Large intestine (tissue), 3 donors: ENCODE measurements at regions not wholly inside any gene's neighbourhood (a gene's known extent, or its start where the extent isn't known, plus 50 kb on each side); places are given as distances from the start of the nearest gene placed in this dataset.

ENCODE experiments used
- DNase-seq, 2 donors: peaks; one replicate each; pipeline versions ENCODE4 v3.0.0 to v3.0.0-alpha.2; 2013
- H3K27ac ChIP-seq: one replicate; pipeline ENCODE4 v1.5.1; 2013; ENCODE audit warnings: low read length
- H3K27me3 ChIP-seq: 2 replicates; pipeline ENCODE4 v1.6.1; 2013; ENCODE audit warnings: low read length; ENCODE audit not compliant: control insufficient read depth, insufficient read depth
- H3K36me3 ChIP-seq: 2 replicates; pipeline ENCODE4 v1.6.1; 2013; ENCODE audit warnings: low read length; ENCODE audit not compliant: control insufficient read depth, insufficient read depth
- H3K4me1 ChIP-seq: one replicate; pipeline ENCODE4 v1.6.1; 2013; ENCODE audit warnings: low read length; ENCODE audit not compliant: control insufficient read depth, insufficient read depth
- H3K4me3 ChIP-seq: one replicate; pipeline ENCODE4 v1.5.1; 2013; ENCODE audit warnings: low read length
- H3K9me3 ChIP-seq: one replicate; pipeline ENCODE4 v1.6.1; 2013; ENCODE audit warnings: mild to moderate bottlenecking, low read depth, low read length, moderate library complexity; ENCODE audit not compliant: control insufficient read depth
- WGBS: methylation state at CpG from one replicate; pipeline ENCODE4 v1.1.5; 2013; ENCODE audit warnings: low lambda C conversion rate; ENCODE audit not compliant: insufficient coverage; 5-methylcytosine and 5-hydroxymethylcytosine counted together

DNA sequence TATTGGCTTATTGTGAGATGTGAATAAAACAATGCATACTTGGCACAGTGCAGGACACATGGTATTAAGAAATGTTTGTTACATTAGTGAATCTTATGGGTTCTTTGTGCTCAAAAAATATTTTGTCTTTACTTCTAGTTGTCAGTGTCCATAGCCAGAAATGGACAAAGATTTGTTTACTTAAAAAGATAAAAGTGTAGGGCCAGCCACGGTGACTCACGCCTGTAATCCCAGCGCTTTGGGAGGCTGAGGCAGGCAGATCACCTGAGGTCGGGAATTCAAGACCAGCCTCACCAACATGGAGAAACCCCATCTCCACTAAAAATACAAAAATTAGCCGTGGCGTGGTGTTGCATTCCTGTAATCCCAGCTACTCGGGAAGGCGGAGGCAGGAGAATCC, 654.6 kb upstream of the NEGR1 start:
- Histone ChIP-seq H3K36me3 (no peaks in the 10 kb centered on the region), H3K4me3 (no peak overlapping the region), H3K9me3 (no peaks in the 10 kb centered on the region), H3K27ac (no peak overlapping the region), H3K4me1 (no peaks in the 10 kb centered on the region), H3K27me3 (no peaks in the 10 kb centered on the region)
- no peak for DNase-seq
- WGBS, result no CpG with 5 or more reads among the region's 8 CpGs

- Histone ChIP-seq H3K27ac (no peak overlapping the region), H3K4me1 (no peaks in the 10 kb centered on the region)
- no CpG with 5 or more reads among the region's 6 CpGs for WGBS
These were observed 653.9 kb upstream of the NEGR1 start for GRCh38 chr1:72936151-72936740.

DNA sequence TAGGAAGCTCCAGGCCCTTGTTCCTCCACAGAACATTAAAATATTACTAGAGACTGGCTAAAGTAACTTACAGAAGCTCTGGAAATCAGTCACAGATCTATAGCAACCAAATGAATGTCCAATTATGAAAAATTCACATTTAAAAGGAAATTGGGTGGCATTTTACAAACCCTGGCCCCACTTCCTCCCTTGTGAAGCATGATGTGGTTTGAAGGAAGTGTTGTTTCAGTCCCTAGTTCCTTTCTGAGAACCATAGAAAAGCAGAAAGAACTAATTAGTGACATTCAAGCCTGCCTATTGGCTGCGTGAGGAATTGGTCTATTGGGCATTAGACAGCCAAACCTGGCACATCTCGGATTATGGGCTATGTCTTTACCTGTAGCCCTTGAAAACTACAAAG, 649.7 kb upstream of the NEGR1 start:
- 86% methylated on average over 2 of the region's 2 CpGs for WGBS
- Histone ChIP-seq H3K36me3 (no peaks in the 10 kb centered on the region), H3K27me3 (no peaks in the 10 kb centered on the region), H3K4me1 (no peaks in the 10 kb centered on the region), H3K9me3 (no peaks in the 10 kb centered on the region), H3K27ac (no peak overlapping the region), H3K4me3 (no peak overlapping the region)
- no peak for DNase-seq

More at GRCh38 chr1:72936151-72936740, 653.9 kb upstream of the NEGR1 start:
- H3K36me3 ChIP-seq, result no peaks in the 10 kb centered on the region
- no peak overlapping the region for H3K4me3 ChIP-seq
- no peaks in the 10 kb centered on the region for H3K9me3 ChIP-seq
- H3K27me3 ChIP-seq, result no peaks in the 10 kb centered on the region
- no peak for DNase-seq

- no peak for DNase-seq
- Histone ChIP-seq H3K4me1 (no peaks in the 10 kb centered on the region), H3K36me3 (no peaks in the 10 kb centered on the region), H3K27ac (no peak overlapping the region), H3K27me3 (no peaks in the 10 kb centered on the region), H3K4me3 (no peak overlapping the region), H3K9me3 (no peaks in the 10 kb centered on the region)
- 91% methylated on average over 3 of the region's 3 CpGs for WGBS
These were observed 648.2 kb upstream of the NEGR1 start for GRCh38 chr1:72930528-72930927.

- Histone ChIP-seq H3K4me3 (no peak overlapping the region), H3K27ac (no peak overlapping the region), H3K9me3 (no peaks in the 10 kb centered on the region), H3K4me1 (no peaks in the 10 kb centered on the region), H3K36me3 (no peaks in the 10 kb centered on the region), H3K27me3 (no peaks in the 10 kb centered on the region)
- DNase-seq, result no peak
- 100% methylated on average over 2 of the region's 4 CpGs for WGBS
These were observed 636.6 kb upstream of the NEGR1 start for GRCh38 chr1:72918940-72919339.

DNA sequence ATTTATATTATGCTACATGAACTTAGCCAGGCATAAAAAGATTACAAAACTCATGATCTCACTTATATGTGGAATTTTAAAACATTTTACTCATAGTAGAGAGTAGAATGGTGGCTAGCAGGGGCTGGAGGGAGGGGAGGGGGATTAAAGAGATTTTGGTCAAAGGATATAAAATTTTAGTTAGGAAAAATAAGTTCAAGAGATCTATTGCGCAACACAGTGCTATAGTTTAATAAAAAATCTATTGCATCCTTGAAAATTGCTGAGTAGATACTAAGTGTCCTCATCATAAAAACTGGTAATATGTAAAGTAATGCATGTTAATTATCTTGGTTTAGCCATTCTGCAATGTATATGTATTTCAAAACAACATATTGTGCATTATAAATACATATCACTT, 635.6 kb upstream of the NEGR1 start:
- no peak for DNase-seq
- Histone ChIP-seq H3K4me1 (no peaks in the 10 kb centered on the region), H3K36me3 (no peaks in the 10 kb centered on the region), H3K27ac (no peak overlapping the region), H3K9me3 (no peaks in the 10 kb centered on the region), H3K4me3 (no peak overlapping the region), H3K27me3 (no peaks in the 10 kb centered on the region)
- 100% methylated on average over 1 of the region's 1 CpG for WGBS

- Histone ChIP-seq H3K27ac (no peak overlapping the region), H3K4me1 (no peaks in the 10 kb centered on the region), H3K9me3 (no peaks in the 10 kb centered on the region), H3K36me3 (no peaks in the 10 kb centered on the region), H3K4me3 (no peak overlapping the region), H3K27me3 (no peaks in the 10 kb centered on the region)
- 50% methylated on average over 2 of the region's 6 CpGs for WGBS
- no peak for DNase-seq
These were observed 633.2 kb upstream of the NEGR1 start for GRCh38 chr1:72915581-72915980.

DNA sequence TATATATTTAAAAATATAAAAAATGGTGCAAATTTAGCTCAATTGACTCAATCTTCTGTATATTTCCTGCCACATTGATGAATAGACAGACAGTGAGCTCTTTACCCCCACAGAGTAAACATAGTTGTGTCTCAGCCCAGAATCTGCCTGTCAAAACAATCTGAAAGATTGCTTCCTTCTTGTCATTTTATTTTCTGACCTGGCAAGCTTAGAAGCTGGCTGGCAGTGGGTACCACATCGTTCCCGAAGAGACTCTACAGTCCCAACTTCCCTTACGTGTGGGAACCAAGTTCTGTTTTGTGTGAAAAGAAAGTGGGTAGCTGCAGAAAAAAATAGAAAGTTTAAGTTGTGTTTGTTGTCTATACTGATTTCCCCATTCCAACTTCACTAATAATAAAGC, 629.3 kb upstream of the NEGR1 start:
- H3K9me3 ChIP-seq, result no peaks in the 10 kb centered on the region
- no CpG with 5 or more reads among the region's 3 CpGs for WGBS
- H3K36me3 ChIP-seq, result no peaks in the 10 kb centered on the region
- H3K4me3 ChIP-seq, result no peak overlapping the region
- no peak overlapping the region for H3K27ac ChIP-seq
- no peak for DNase-seq
- no peaks in the 10 kb centered on the region for H3K27me3 ChIP-seq
- H3K4me1 ChIP-seq, result no peaks in the 10 kb centered on the region

- Histone ChIP-seq H3K27ac (no peak overlapping the region), H3K36me3 (no peaks in the 10 kb centered on the region), H3K9me3 (no peaks in the 10 kb centered on the region), H3K4me3 (no peak overlapping the region), H3K4me1 (no peaks in the 10 kb centered on the region), H3K27me3 (no peaks in the 10 kb centered on the region)
- DNase-seq, result no peak
These were observed 613.9 kb upstream of the NEGR1 start for GRCh38 chr1:72896256-72896655.

- no peak overlapping the region for H3K4me3 ChIP-seq
- DNase-seq, result no peak
- no peaks in the 10 kb centered on the region for H3K27me3 ChIP-seq
- no peaks in the 10 kb centered on the region for H3K9me3 ChIP-seq
- no peaks in the 10 kb centered on the region for H3K4me1 ChIP-seq
- H3K27ac ChIP-seq, result no peak overlapping the region
- H3K36me3 ChIP-seq, result no peaks in the 10 kb centered on the region
- WGBS, result 50% methylated on average over 1 of the region's 1 CpG
These were observed 610.1 kb upstream of the NEGR1 start for GRCh38 chr1:72892461-72892860.

- no peaks in the 10 kb centered on the region for H3K9me3 ChIP-seq
- DNase-seq, result no peak
- H3K27ac ChIP-seq, result no peak overlapping the region
- no peaks in the 10 kb centered on the region for H3K27me3 ChIP-seq
- H3K36me3 ChIP-seq, result no peaks in the 10 kb centered on the region
- H3K4me1 ChIP-seq, result no peaks in the 10 kb centered on the region
- 80% methylated on average over 1 of the region's 6 CpGs for WGBS
- no peak overlapping the region for H3K4me3 ChIP-seq
These were observed 609.6 kb upstream of the NEGR1 start for GRCh38 chr1:72891976-72892375.
